SHP77 (cell line): ENCODE measurements at regions not wholly inside any gene's neighbourhood (a gene's known extent, or its start where the extent isn't known, plus 50 kb on each side); places are given as distances from the start of the nearest gene placed in this dataset.
A peak's percentile ranks its signal among the peaks of the same experiment; 100 is the strongest.

Experiments
- DNase-seq, 2 experiments: peaks; one replicate each; lab custom pipeline; 2025; lab: John Stamatoyannopoulos, UW

- no peak for DNase-seq
These were observed 377.9 kb upstream of the ITGA1 start for GRCh38 chr5:52409835-52410234.

- DNase-seq, result no peak
These were observed 368.4 kb upstream of the ITGA1 start for GRCh38 chr5:52419357-52419756.

- no peak for DNase-seq
These were observed 360.1 kb upstream of the ITGA1 start for GRCh38 chr5:52427615-52428014.

- no peak for DNase-seq
These were observed 358.7 kb upstream of the ITGA1 start for GRCh38 chr5:52428977-52429489.

GRCh38 chr5:52441768-52442167, 345.9 kb upstream of the ITGA1 start:
- no peak for DNase-seq

GRCh38 chr5:52443187-52443586, 344.5 kb upstream of the ITGA1 start:
- no peak for DNase-seq

- DNase-seq, result no peak
These were observed 339.6 kb upstream of the ITGA1 start for GRCh38 chr5:52448111-52448510.

GRCh38 chr5:52449516-52449915, 338.2 kb upstream of the ITGA1 start:
- DNase-seq, result no peak

- DNase-seq, result no peak
These were observed 335.6 kb upstream of the ITGA1 start for GRCh38 chr5:52452098-52452497.

- DNase-seq, result no peak
These were observed 334.5 kb upstream of the ITGA1 start for GRCh38 chr5:52453176-52453575.

GRCh38 chr5:52455920-52456319, 331.8 kb upstream of the ITGA1 start:
- no peak for DNase-seq

GRCh38 chr5:52457810-52458209, 329.9 kb upstream of the ITGA1 start:
- DNase-seq, result no peak

GRCh38 chr5:52466113-52466512, 321.6 kb upstream of the ITGA1 start:
- DNase-seq, result no peak

GRCh38 chr5:52466749-52467520, 320.8 kb upstream of the ITGA1 start:
- no peak for DNase-seq

GRCh38 chr5:52468976-52469375, 318.7 kb upstream of the ITGA1 start:
- no peak for DNase-seq

GRCh38 chr5:52469420-52469819, 318.3 kb upstream of the ITGA1 start:
- DNase-seq, result no peak

- no peak for DNase-seq
These were observed 317.9 kb upstream of the ITGA1 start for GRCh38 chr5:52469835-52470234.

GRCh38 chr5:52476346-52476745, 311.4 kb upstream of the ITGA1 start:
- DNase-seq, result no peak

- DNase-seq, result no peak
These were observed 306.5 kb upstream of the ITGA1 start for GRCh38 chr5:52481201-52481600.

GRCh38 chr5:52481851-52482250, 305.9 kb upstream of the ITGA1 start:
- DNase-seq, result no peak

- DNase-seq, result peak; percentile 71 to 75
These were observed 296.5 kb upstream of the ITGA1 start for GRCh38 chr5:52491071-52491787.

- peak; percentile 30 to 46 for DNase-seq
These were observed 295.9 kb upstream of the ITGA1 start for GRCh38 chr5:52491818-52492217.

GRCh38 chr5:52497133-52497693, 290.5 kb upstream of the ITGA1 start:
- DNase-seq, result no peak
